NCI-H526 treated with DMSO at 0.1 percent for 48 hours (cell line): ENCODE measurements at regions not wholly inside any gene's neighbourhood (a gene's known extent, or its start where the extent isn't known, plus 50 kb on each side); places are given as distances from the start of the nearest gene placed in this dataset.

ENCODE experiments used
- DNase-seq: peaks from one replicate; lab custom pipeline; 2025; lab: John Stamatoyannopoulos, UW

GRCh38 chr14:85978582-85979250, 448.8 kb downstream of the FLRT2 start:
- no peak for DNase-seq

GRCh38 chr14:85974602-85975001, 444.7 kb downstream of the FLRT2 start:
- no peak for DNase-seq

- DNase-seq = no peak
Observed at GRCh38 chr14:85963486-85963885, 433.5 kb downstream of the FLRT2 start.

GRCh38 chr14:85960756-85961155, 430.8 kb downstream of the FLRT2 start:
- no peak for DNase-seq

- DNase-seq = no peak
Observed at GRCh38 chr14:85959063-85959462, 429.1 kb downstream of the FLRT2 start.

GRCh38 chr14:85958069-85958468, 428.1 kb downstream of the FLRT2 start:
- no peak for DNase-seq

- DNase-seq = no peak
Observed at GRCh38 chr14:85953265-85953664, 423.3 kb downstream of the FLRT2 start.

GRCh38 chr14:85948153-85948552, 418.2 kb downstream of the FLRT2 start:
- DNase-seq = no peak

- DNase-seq = no peak
Observed at GRCh38 chr14:85947461-85948139, 417.7 kb downstream of the FLRT2 start.

GRCh38 chr14:85943192-85943591, 413.2 kb downstream of the FLRT2 start:
- no peak for DNase-seq

GRCh38 chr14:85934886-85935254, 404.9 kb downstream of the FLRT2 start:
- DNase-seq = peak; percentile 63

- no peak for DNase-seq
Observed at GRCh38 chr14:85934123-85934885, 404.4 kb downstream of the FLRT2 start.

GRCh38 chr14:85921241-85921640, 391.3 kb downstream of the FLRT2 start:
- no peak for DNase-seq

- DNase-seq = no peak
Observed at GRCh38 chr14:85917716-85918115, 387.8 kb downstream of the FLRT2 start.

- DNase-seq = no peak
Observed at GRCh38 chr14:85915711-85916110, 385.8 kb downstream of the FLRT2 start.

- DNase-seq = no peak
Observed at GRCh38 chr14:85912141-85912540, 382.2 kb downstream of the FLRT2 start.

GRCh38 chr14:85911044-85911443, 381.1 kb downstream of the FLRT2 start:
- DNase-seq = no peak

GRCh38 chr14:85909581-85909980, 379.6 kb downstream of the FLRT2 start:
- no peak for DNase-seq

GRCh38 chr14:85907536-85907935, 377.6 kb downstream of the FLRT2 start:
- DNase-seq = no peak

- no peak for DNase-seq
Observed at GRCh38 chr14:85897808-85898207, 367.9 kb downstream of the FLRT2 start.

GRCh38 chr14:85895603-85896002, 365.7 kb downstream of the FLRT2 start:
- no peak for DNase-seq

GRCh38 chr14:85892251-85892650, 362.3 kb downstream of the FLRT2 start:
- DNase-seq = no peak

GRCh38 chr14:85883966-85884365, 354.0 kb downstream of the FLRT2 start:
- no peak for DNase-seq
